ENCODE measurements at regions not wholly inside any gene's neighbourhood (a gene's known extent, or its start where the extent isn't known, plus 50 kb on each side); places are given as distances from the start of the nearest gene placed in this dataset.
"Not testable (repeated sequence)": the region's sequence is repeated elsewhere in the genome, so short reads cannot be mapped to it uniquely, and the experiment has no call there.

- no peak for DNase-seq
Observed at GRCh38 chr10:130351466-130352290, 215.5 kb downstream of the GLRX3 start.

- no peak for DNase-seq
Observed at GRCh38 chr10:130352291-130352645, 216.1 kb downstream of the GLRX3 start.

DNA sequence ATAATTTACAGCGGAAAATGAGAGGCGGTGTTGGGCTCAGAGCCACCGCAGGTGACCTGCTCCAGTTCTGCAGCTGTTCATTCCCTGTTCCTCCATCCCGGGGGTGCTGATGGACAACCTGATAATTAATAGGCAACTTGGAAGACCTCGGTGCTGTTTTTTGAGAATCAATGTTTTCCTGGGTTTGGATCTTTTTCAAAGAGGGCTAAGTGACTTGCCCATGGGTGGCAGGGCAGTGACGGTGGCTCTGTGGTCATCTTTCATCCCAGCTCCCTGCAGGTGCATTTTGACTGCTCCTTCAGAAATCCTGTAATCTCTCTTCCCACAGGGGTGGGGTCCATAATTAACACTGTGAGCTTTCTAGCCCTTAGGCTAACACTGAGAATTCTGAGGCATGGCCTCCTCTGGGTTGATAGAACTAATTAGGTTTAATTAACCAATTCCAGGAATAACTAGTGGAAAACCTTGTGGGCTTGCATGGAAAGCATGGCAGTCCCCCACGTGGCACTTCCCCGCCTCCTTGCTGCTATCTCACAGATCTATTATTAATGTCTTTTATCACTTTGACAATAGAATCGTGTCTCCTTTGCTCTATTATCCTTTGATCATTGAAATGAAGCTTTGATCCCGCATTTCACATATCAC lies 217.9 kb downstream of the GLRX3 start:
- no peak for DNase-seq

DNA sequence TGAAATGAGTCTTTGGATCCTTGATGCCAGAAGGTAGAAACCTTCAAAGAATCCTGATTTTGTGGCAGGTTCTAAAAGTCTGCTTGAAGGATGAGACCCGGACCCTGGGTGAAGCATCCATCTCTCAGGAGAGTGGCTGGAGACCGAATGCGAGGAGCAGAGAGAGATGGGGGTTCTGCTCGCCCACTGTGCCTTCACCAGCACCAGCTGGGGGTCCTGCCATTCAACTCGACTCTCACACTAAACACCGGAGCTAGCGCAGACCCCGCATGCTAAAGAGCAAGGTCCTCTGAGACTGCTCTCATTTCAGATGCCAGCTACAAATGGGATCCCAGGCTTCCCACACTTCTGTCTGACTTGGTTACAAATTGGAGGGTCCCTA lies 218.4 kb downstream of the GLRX3 start:
- no peak for DNase-seq

DNA sequence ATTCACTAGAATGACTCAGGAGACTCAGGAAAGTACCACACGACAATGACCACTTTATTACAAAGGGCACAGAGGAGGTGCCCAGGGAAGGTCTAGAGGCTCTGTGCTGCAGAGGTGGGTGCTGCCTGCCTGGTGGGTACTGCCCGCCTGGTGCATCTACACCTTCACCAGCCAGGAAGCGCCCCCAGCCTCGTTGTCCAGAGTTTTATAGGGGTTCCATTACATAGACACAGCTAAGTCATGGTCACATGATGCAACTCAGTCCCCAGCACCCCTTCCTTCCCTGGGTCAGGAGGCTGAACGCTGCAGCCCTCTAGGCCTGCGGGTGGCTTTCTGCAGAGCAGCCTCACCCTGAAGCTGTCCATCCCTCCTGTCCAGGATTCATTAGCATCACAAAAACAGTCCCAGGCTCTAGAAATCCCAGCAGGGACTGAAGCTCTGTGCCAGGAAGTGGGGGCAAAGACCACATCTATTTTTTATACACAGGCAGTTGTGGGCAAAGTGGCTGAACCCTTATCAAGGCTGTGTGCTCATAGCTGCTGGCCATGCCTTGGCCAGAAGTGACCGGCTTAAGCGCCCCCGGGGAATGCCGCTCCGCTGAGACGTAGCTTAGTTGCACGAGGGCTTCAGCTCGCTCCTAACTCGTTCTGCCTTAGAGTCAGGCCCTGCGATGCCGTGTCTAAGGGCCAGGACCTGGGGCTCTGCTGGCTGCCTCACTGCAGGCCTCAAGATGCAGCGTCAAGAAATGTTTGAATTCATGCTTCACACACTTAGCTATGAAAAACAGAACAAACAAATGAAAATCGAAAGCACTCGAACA lies 219.0 kb downstream of the GLRX3 start:
- DNase-seq: no peak

- not testable (repeated sequence) for DNase-seq
Observed at GRCh38 chr10:130356429-130356828, 220.2 kb downstream of the GLRX3 start.

DNA sequence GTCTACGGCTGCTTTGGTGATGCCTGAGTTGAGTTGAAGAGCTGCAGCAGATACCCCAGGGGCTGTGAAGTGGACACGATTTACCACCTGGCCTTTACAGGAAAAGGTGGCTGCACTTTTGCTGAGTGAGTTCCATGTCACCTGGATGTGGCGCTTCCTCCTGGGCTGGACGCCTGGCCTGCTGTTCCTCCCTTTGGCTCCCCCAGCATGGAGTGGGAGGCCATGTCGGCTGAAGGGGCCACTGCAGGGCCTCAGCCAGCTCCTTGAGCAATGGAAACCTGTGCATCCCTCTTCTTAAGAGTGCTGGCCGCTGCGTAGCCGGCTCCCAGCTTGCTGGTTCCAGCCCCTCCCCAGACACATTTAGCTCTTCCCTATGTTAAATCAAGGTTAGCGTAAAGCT lies 221.0 kb downstream of the GLRX3 start:
- no peak for DNase-seq

DNA sequence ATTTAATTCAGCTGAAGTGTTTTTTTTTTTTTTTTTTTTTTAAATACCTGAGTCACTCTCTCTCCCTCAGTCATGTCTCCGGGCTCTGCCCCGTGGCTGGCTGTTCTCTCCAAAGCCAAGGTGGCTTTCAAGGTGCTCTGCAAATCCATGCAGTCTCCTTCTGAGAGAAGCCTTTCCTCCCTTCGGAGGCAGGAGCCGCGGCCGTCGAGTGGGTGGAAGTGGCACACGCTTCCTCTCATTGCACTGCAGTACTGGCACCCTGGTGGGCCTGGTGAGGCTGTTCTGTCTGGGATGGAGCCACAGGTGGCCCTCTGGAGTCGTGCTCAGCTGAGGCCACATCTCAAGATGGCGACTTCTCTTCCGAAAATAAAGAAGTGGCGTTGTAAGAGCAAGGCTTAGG lies 221.8 kb downstream of the GLRX3 start:
- no peak for DNase-seq

- no peak for DNase-seq
Observed at GRCh38 chr10:130358981-130359650, 222.9 kb downstream of the GLRX3 start.

- no peak for DNase-seq
Observed at GRCh38 chr10:130359711-130360110, 223.5 kb downstream of the GLRX3 start.

GRCh38 chr10:130360826-130361311 lies 224.7 kb downstream of the GLRX3 start:
- DNase-seq: no peak

GRCh38 chr10:130361351-130362105 lies 225.3 kb downstream of the GLRX3 start:
- no peak for DNase-seq

GRCh38 chr10:130362308-130362761 lies 226.1 kb downstream of the GLRX3 start:
- no peak for DNase-seq

GRCh38 chr10:130363051-130363450 lies 226.9 kb downstream of the GLRX3 start:
- no peak for DNase-seq

- DNase-seq: no peak
Observed at GRCh38 chr10:130363899-130364445, 227.8 kb downstream of the GLRX3 start.

DNA sequence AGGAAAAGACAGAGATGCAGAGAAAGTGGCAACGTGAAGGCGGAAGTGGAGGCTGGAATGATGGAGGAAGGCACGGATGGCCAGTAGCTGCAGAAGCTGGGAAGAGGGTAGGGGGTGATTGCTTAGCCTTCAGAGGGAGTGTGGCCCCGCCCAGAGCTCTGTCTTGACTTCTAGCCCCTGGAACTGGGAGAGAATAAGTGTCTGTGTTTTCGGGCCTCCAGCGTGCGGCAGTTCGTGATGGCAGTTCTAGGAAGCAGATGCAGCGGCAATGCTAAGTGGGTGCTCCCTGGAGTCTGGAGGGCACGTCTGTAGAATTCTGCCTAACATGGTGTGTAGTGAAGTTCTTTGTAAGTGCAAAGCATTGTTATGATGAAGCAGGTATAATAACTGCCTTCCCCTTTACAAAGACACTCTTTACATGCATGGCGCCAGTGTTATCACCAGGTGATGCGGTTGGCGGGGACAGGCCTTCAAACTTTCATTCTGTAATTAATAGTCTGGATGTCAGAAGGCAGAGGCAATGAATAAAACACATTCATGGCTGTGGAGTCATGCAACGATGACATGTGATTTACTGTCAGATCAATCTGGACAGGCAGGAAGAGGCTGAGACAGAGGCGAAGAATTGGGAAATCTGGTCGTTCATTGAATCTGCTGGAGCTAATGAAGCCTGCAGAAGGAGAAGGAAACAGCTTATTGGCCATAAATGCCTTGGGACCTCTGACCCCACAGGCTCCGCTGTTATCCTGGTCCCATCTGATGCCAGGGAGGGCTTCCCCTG lies 228.6 kb downstream of the GLRX3 start:
- DNase-seq: no peak

DNA sequence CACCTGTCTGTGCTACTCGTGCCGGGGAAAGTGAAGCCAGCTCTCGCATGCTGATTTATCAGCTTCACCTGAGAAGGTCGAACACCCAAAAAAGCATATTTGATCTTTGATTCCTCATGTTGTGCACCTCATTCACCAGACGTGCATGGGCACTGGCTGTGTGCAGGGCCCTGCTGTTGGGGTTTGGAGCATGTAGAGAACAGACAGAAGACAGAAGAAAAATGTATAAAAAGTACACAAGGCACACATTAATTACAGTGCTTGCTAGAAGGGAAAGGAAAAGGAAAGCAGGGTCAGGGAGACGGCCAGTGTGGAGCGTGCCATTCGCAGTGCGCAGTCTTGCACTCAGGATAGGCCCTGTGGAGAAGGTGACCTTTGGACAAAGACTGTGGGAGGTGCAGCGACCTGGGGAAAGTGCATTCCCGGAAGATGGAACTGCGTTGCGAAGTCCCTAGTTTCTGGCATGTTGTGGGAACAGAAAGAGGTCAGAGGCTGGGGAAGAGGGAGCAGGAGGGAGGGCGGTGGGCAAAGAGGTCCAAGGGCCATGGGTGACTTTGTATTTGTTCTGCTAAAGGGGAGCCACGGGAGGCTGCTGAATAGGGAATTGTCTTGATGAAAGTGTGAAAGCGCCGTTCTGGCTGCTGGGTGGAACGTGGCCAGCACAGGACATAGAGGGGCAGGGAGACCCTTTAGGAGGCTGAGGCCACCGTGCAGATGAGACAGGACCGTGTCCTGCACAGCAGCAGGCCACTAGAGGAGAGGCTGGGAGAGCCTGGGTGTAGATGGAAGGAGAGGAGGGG lies 232.8 kb downstream of the GLRX3 start:
- DNase-seq: no peak

DNA sequence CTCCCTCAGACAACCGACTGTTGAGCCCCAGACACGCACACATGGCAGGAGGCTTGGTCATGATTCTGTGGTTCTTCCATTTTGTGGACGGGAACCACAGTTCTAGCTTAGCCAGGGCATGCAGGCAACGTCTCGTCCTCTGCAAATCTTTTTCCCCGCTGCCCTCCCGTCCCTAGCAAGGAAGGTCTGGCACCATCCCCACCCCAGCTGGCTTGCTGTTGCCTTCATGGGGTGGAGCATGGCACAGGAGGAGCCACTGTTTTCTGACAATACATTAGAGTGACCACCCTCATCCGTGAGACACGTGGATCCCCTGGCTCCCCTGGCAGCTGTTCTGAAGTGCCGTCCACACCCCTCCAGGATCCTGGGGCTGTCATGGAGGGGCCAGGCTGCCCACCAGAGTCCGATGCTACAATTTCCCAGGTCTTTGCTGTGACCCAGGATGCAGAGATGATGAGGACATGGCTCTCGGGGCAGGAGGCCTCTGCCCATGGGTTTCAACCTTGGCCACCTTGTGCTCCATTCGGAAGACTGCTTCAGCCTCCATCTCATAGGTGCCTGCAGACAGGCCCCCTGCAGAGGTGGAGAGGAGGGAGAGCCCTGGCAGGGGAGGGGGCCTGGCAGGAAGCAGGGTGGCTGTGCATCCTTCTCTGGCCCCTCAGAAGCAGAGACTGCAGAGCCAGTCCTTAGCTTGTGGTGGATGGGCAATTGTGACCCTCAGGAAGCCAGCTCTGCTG lies 233.6 kb downstream of the GLRX3 start:
- DNase-seq: no peak

- DNase-seq: no peak
Observed at GRCh38 chr10:130370721-130371120, 234.5 kb downstream of the GLRX3 start.
